GM21381 (cell line): ENCODE measurements at regions not wholly inside any gene's neighbourhood (a gene's known extent, or its start where the extent isn't known, plus 50 kb on each side); places are given as distances from the start of the nearest gene placed in this dataset.

Source experiments
- ATAC-seq: cut with Tn5 transposase; IDR thresholded peaks from one replicate; pipeline ENCODE4 v1.9.1; 2021; ENCODE audit warnings: mild to moderate bottlenecking, moderate library complexity; ENCODE audit not compliant: unreplicated experiment

DNA sequence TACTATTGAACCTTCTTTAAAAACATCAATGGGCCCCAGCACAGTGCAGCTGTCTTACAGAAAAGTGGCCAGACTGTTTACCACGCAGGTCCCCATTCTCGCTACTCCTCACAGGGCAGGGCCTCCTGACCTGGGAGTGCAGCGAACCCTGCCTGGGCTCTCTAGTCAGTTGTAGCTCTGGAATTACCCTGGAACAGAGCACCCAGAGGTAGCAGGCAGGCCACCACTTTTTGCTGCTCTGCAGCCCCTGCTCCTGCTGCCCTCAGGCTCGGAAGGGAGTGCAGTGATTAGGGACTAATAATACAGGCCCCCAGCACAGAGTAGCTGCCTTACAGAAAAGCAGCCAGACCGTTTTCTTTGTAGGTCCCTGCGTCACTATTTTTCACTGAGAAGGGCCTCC lies 1563.0 kb downstream of the SUCLG1 start:
- ATAC-seq = no peak

- no peak for ATAC-seq
Observed at GRCh38 chr2:82893190-82893589, 1565.9 kb downstream of the SUCLG1 start.

- ATAC-seq = no peak
Observed at GRCh38 chr2:82879803-82880202, 1579.3 kb downstream of the SUCLG1 start.

DNA sequence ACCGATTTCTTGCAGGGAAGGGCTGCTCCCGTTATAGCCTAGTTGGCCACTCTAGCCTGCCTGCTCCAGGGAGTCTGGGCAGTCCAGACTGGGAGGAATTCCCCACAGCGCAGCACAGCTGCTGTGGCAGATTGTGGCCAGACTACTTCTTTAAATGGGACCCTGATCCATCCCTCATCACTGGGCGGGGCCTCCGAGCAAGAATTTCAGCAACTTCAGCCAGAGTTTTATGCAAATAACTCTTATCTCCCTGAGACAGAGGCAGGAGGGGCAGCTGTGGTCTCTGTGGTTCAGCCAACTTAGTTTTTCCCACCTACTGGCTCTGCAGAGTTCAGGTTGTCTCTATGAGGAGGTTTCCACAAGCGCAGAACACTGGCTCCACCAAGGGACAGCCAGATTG lies 1583.2 kb downstream of the SUCLG1 start:
- no peak for ATAC-seq

DNA sequence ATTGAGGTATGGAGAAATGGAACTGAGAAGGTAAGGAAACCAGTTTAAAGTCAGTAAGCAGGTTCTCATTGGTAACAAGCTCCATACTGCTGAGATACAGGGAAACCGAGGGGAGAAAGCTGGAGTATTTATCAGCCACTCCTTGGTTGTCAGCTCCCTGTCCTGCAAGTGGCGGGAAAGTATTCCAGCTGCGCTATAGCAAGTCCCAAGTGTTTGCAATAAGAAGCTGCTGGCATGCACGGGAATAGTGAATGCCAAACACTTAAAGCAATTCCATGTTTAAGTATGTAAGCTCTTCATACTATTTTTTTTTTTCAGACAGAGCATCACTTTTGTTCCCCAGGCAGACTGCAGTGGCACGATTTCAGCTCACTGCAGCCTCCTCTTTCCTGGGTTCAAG lies 1601.1 kb downstream of the SUCLG1 start:
- no peak for ATAC-seq

DNA sequence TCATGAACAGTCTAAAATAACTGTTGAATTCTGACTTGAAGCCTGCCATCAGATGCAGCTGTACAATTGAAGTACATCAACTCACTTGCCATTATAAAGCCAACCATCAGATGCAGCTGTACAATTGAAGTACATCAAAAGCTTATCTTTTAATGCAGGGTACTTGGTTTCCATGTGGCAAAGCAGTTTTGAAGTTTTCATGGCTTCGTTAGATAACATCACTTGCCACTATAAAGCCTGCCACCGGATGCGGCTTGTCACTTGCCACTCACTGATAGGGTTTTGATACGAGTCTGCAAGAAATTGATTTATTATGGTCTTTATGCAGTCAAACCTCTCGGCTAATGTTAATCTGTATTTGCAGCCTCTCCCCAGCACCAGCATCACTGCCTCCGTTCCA lies 1605.8 kb downstream of the SUCLG1 start:
- ATAC-seq = no peak

DNA sequence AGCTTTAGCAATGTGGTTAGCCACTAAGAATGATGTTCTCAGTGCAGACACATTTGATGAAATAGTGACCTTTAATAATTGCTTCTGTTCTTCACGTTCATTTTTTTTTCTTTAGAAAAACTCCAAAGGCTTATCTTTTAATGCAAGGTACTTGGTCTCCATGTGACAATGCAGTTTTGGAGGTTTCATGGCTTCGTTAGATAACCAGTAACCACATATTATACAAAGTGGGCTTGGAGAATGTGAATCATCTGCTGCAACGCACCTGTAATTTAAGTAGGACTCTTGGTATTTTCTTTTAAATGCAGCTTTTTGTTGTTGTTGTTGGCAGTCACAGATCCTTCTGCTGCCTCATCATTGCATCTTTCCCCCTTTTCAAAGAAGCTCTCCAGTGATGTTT lies 1606.3 kb downstream of the SUCLG1 start:
- no peak for ATAC-seq

- ATAC-seq = no peak
Observed at GRCh38 chr2:82848285-82848684, 1610.8 kb downstream of the SUCLG1 start.

- no peak for ATAC-seq
Observed at GRCh38 chr2:82839036-82839435, 1620.0 kb downstream of the SUCLG1 start.

- no peak for ATAC-seq
Observed at GRCh38 chr2:82837588-82838304, 1621.3 kb downstream of the SUCLG1 start.

- no peak for ATAC-seq
Observed at GRCh38 chr2:82834893-82835292, 1624.2 kb downstream of the SUCLG1 start.

DNA sequence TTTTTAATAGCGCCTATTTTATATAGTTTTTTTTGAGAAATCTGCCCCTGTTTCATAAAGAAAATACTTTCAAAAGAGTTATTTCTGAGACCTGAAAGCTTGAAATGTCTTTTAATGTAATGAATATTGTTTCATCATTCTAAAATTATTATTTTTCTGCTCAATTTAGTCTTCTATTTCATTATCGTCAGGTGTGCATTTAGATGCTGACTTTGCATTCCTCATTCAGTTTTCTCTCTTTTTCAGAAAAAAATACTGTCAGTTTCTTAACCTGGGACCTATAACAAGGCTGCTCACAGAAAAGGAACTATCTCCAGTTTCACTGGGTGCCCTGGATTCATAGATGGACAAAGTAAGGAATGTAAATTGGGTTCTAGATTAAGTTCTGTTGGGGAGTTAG lies 1631.7 kb downstream of the SUCLG1 start:
- ATAC-seq = no peak

GRCh38 chr2:82826437-82826836 lies 1632.6 kb downstream of the SUCLG1 start:
- ATAC-seq = no peak

GRCh38 chr2:82825410-82826090 lies 1633.5 kb downstream of the SUCLG1 start:
- ATAC-seq = no peak

GRCh38 chr2:82823892-82824291 lies 1635.2 kb downstream of the SUCLG1 start:
- no peak for ATAC-seq

- ATAC-seq = no peak
Observed at GRCh38 chr2:82819951-82820350, 1639.1 kb downstream of the SUCLG1 start.

DNA sequence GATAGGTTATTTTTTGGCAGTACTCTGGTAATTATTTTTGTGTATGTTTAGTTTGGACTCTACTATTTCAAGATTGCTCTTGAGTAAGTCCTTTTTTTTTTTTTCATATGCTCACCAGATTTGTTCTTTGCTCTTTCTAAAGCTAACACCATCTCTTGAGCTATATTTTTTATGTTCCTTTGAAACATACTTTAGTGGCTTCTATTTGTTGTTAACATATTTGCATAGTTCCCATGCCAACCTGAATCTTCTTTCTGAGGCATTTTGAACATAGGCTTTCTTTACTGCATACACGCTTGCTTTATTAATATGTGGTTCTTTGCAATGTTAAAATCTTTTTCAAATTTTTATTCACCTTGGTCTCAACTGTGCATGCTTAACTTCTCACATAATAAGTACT lies 1644.9 kb downstream of the SUCLG1 start:
- no peak for ATAC-seq

- no peak for ATAC-seq
Observed at GRCh38 chr2:82811946-82812345, 1647.1 kb downstream of the SUCLG1 start.

- ATAC-seq = no peak
Observed at GRCh38 chr2:82803307-82803706, 1655.8 kb downstream of the SUCLG1 start.

- no peak for ATAC-seq
Observed at GRCh38 chr2:82797469-82797868, 1661.6 kb downstream of the SUCLG1 start.

GRCh38 chr2:82796132-82796531 lies 1662.9 kb downstream of the SUCLG1 start:
- no peak for ATAC-seq

- no peak for ATAC-seq
Observed at GRCh38 chr2:82795446-82795845, 1663.6 kb downstream of the SUCLG1 start.
